Fibroblast of lung (primary cell): ENCODE measurements at regions not wholly inside any gene's neighbourhood (a gene's known extent, or its start where the extent isn't known, plus 50 kb on each side); places are given as distances from the start of the nearest gene placed in this dataset.

ENCODE experiments used
- CTCF ChIP-seq, 2 donors: IDR thresholded peaks in 1 of 2; conservative IDR thresholded peaks in 1 of 2; 1 replicate in 1 of 2; 2 replicates in 1 of 2; pipeline ENCODE4 v1.5.1; 2011 to 2012; ENCODE audit warnings: low read length in 2 of 2, control low read depth in 1 of 2, inconsistent platforms in 1 of 2, low read depth in 1 of 2, mild to moderate bottlenecking in 1 of 2
- EZH2 ChIP-seq: IDR thresholded peaks from 2 replicates; pipeline ENCODE4 v1.5.1; 2012; ENCODE audit warnings: low read length, control low read depth, mild to moderate bottlenecking; ENCODE audit errors: missing control alignments

DNA sequence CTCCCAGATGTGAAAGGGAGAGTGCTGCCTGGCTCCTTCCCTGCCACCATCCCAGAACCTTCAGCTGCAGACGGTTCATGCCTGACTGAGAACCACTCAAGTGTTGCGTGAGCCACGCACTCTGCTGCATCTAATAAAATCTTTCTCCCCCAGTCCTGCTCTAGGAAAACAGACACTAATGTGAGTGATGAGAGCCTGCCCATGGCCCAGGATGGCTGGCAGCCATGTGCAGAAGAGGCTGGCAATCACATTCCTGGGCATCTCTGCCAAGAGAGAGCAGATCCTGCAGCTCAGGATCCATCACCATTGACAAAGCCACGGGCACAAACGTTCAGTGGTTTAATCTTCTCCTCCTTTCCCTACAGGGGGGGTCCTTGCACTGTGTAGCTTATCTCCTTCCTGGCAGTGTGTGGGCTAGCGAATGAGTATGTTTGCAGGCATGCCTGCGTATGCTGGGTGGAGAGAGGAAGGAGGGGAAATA, 477.5 kb downstream of the SLC4A3 start:
- no peak for TF ChIP-seq EZH2
- TF ChIP-seq CTCF (conservative IDR thresholded peaks at IDR 0.05 in 1 of 2, IDR thresholded peaks at IDR 0.05 in 1 of 2; ENCODE audit: low read depth in 1 of 2, low read length in 2 of 2), result peak; percentile 41 to 63
